Memory B cell (primary cell): ENCODE measurements at regions not wholly inside any gene's neighbourhood (a gene's known extent, or its start where the extent isn't known, plus 50 kb on each side); places are given as distances from the start of the nearest gene placed in this dataset.
"Not testable (repeated sequence)": the region's sequence is repeated elsewhere in the genome, so short reads cannot be mapped to it uniquely, and the experiment has no call there.

Experiments used
- ATAC-seq: fragments of 150-1000 bp; cut with Tn5 transposase; 2 replicates; pipeline ENCODE4 v1.10.0; 2021; ENCODE audit warnings: low read depth, mild to moderate bottlenecking, moderate library complexity
- DNase-seq, 2 donors: peaks; one replicate each; pipeline ENCODE4 v3.0.0; 2022; ENCODE audit warnings: low spot score in 2 of 2
- H3K27ac Mint-ChIP-seq: one replicate; pipeline ENCODE4 v1.8.0; 2022; ENCODE audit warnings: mild to moderate bottlenecking, moderate library complexity, mixed read lengths
- H3K27me3 Mint-ChIP-seq: one replicate; pipeline ENCODE4 v1.8.0; 2022; ENCODE audit warnings: mixed read lengths
- H3K36me3 Mint-ChIP-seq: one replicate; pipeline ENCODE4 v1.8.0; 2022; ENCODE audit warnings: mild to moderate bottlenecking, mixed read lengths
- H3K4me1 Mint-ChIP-seq: one replicate; pipeline ENCODE4 v1.8.0; 2022; ENCODE audit warnings: mixed read lengths
- H3K4me3 Mint-ChIP-seq: one replicate; pipeline ENCODE4 v1.8.0; 2022; ENCODE audit warnings: mild to moderate bottlenecking, moderate library complexity, mixed read lengths
- H3K9me3 Mint-ChIP-seq: one replicate; pipeline ENCODE4 v1.8.0; 2022; ENCODE audit warnings: mixed read lengths

DNA sequence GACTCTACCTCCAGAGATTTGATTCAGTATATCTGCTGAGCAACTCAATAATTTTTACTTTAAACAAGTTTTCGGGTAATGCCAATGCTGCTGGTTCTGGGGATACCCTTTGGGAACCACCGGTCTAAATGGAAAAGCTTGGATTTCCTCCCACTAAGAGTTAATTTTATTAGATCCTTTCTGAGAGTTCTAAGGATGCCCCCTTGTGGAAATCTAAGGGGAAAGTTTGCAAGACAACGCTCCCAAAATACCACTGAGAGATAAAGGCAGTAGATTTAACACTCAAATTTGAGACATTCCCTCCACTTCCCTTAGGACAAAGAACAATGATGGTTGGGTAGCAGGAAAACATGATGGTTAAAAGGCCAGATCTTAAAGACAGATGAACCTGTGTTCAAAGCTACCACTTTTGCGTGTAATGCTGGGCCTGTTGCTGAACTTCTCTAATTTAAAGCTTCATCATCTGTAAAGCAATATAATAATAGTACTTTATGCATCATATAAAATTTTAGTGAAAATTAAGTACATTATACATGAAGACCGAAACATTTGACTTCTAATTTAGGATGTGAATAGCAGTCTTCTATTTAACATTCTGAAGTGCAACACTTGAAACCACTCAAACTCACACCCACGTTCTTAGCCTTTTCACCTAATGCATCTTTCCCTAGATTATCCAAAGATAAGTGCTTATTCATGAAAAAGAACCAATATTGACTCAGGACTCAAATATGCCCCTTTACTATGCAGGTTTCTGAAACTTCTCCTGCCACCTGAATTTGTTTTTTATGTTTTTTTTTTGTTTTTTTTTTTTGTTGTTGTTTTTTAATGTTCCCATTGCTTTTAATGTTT, 110.1 kb upstream of the LUZP2 start:
- Mint-ChIP-seq H3K4me1 (no peaks in the 10 kb centered on the region), H3K9me3 (no peaks in the 10 kb centered on the region), H3K27me3 (no peaks in the 10 kb centered on the region), H3K36me3 (no peaks in the 10 kb centered on the region), H3K27ac (no peak overlapping the region), H3K4me3 (no peak overlapping the region)
- DNase-seq (no peak), ATAC-seq (no peak)

DNA sequence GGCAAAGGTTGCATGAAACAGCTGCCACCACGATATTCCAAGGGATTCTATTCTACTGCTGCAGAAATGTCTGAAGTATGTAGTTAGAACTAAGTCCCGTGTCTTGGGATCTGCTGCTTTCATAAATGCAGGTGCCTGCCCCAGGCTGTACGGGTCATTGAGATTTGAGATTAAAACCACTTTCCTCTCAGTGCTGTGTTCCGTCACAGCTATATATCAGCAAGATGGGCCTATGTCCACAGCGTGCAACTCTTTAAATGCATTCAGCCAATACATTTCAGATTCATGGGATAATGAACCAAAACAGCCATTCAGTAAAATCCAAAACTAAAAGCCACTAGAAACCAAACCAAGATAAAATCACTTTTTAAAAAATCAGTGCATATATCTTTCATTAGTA, 107.3 kb upstream of the LUZP2 start:
- DNase-seq: no peak
- no peaks in the 10 kb centered on the region for H3K27me3 Mint-ChIP-seq
- H3K9me3 Mint-ChIP-seq: peaks cover 1% of the 10 kb centered on the region
- H3K27ac Mint-ChIP-seq: no peak overlapping the region
- H3K4me1 Mint-ChIP-seq: no peaks in the 10 kb centered on the region
- H3K4me3 Mint-ChIP-seq: no peak overlapping the region
- H3K36me3 Mint-ChIP-seq: no peaks in the 10 kb centered on the region
- ATAC-seq: no peak

DNA sequence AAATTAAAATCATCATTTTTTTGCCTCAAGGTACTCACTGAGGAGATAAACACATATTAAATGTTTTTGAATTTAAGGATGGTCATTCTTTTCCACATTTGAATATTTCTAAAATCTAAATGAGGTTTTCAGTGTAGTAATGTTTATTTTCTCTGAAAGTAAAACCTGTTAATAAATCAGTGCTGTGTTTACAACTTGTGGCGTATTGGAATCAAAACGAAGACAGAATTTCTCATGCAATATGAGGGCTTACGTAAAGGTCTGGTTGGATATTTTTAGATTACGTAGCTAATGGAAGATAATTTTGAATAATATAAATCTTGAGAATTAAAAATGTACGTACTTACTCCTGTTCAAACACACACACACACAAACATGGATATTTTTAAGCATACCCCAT, 106.8 kb upstream of the LUZP2 start:
- Mint-ChIP-seq H3K36me3 (no peaks in the 10 kb centered on the region), H3K4me3 (no peak overlapping the region)
- no peak for ATAC-seq

DNA sequence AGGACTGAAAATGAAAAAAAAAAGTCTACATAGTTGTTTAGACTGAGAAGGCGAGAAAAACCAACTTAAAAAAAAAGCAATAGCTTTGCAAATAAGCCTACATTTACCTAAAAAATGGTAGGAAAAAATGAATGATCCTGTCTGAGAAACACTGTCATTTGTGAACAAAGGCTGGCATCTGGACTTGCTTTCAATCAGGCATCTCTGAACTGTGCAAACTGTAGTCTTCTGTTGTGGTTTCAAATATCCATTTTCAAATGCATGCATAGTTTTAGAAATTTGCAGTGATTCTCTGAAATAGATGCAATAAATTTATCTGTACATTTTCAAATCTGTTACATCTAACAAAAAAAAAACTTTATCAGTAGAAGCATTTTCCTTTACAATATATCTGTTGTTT, 106.1 kb upstream of the LUZP2 start:
- ATAC-seq (no peak), DNase-seq (no peak)
- Mint-ChIP-seq H3K27ac (no peak overlapping the region), H3K36me3 (no peaks in the 10 kb centered on the region), H3K4me1 (no peaks in the 10 kb centered on the region), H3K9me3 (peaks cover 1% of the 10 kb centered on the region), H3K4me3 (no peak overlapping the region), H3K27me3 (no peaks in the 10 kb centered on the region)

More for the DNA sequence above, 106.8 kb upstream of the LUZP2 start:
- DNase-seq: no peak
- Mint-ChIP-seq H3K27me3 (no peaks in the 10 kb centered on the region), H3K9me3 (peaks cover 1% of the 10 kb centered on the region), H3K4me1 (no peaks in the 10 kb centered on the region), H3K27ac (no peak overlapping the region)

DNA sequence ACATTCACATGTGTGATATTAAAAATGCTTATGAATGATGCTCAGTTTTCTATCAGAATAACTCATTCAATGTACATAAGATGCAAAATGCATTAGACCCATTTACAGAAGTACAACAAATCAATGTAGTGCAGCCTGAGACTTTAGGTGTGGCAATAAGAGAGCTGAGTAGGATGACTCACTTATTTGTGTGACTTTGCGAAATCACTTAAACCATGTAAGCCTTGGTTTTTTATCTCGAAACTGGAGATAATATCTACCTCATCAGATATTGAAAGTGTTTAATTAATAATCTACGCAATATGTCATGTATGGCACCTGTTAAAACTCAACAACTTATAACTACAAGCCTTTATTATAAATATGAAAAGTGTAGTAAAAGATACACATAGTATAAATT, 105.7 kb upstream of the LUZP2 start:
- Mint-ChIP-seq H3K4me3 (no peak overlapping the region), H3K4me1 (no peaks in the 10 kb centered on the region), H3K27me3 (no peaks in the 10 kb centered on the region), H3K9me3 (peaks cover 1% of the 10 kb centered on the region), H3K27ac (no peak overlapping the region), H3K36me3 (no peaks in the 10 kb centered on the region)
- DNase-seq: no peak
- ATAC-seq: no peak

DNA sequence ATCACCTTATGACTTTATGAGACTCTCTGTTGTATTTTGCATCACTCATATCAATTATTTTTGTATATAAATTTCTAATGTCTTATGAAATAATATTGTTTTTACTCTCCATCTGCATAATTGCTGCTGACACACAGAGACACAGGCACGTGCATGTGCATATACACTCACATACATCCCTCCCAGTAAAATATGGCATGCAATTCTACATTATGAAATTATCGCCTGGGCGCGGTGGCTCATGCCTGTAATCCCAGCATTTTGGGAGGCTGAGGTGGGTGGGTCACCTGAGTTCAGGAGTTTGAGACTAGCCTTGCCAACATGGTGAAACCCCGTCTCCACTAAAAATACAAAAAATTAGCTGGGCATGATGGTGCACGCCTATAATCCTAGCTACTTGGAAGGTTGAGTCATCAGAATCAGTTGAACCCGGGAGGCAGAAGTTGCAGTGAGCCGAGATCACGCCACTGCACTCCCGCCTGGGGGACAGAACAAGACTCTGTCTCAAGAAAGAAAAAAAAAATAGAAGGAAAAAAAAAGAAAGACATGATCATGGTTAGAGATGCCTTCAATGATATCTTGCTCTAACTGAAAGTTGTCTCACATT, 96.7 kb upstream of the LUZP2 start:
- H3K4me3 Mint-ChIP-seq: no peak overlapping the region
- ATAC-seq: no peak
- H3K27me3 Mint-ChIP-seq: no peaks in the 10 kb centered on the region
- H3K9me3 Mint-ChIP-seq: no peaks in the 10 kb centered on the region
- no peaks in the 10 kb centered on the region for H3K4me1 Mint-ChIP-seq
- no peak overlapping the region for H3K27ac Mint-ChIP-seq
- H3K36me3 Mint-ChIP-seq: no peaks in the 10 kb centered on the region
- no peak for DNase-seq

DNA sequence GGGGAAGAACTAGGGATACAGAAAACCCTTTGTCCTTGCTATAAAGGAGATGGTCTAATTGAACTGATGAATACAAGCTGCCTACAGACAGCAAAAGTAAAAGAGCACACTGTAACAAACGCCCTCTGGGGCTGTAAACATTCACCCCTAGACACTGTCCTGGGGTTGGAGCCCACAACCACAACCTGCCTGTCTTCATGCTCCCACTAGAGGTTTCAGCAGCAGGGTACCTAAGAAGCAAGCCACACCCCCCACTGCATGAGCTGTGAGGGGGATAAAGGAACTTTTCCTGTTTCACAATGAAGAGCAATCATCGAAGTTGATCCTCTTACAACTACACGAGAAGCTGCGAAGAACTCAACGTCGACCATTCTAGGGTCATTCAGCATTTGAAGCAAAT, 90.5 kb upstream of the LUZP2 start:
- Mint-ChIP-seq H3K27me3 (no peaks in the 10 kb centered on the region), H3K4me3 (no peak overlapping the region), H3K27ac (no peak overlapping the region), H3K36me3 (no peaks in the 10 kb centered on the region), H3K4me1 (no peaks in the 10 kb centered on the region), H3K9me3 (no peaks in the 10 kb centered on the region)
- ATAC-seq (no peak), DNase-seq (no peak)

DNA sequence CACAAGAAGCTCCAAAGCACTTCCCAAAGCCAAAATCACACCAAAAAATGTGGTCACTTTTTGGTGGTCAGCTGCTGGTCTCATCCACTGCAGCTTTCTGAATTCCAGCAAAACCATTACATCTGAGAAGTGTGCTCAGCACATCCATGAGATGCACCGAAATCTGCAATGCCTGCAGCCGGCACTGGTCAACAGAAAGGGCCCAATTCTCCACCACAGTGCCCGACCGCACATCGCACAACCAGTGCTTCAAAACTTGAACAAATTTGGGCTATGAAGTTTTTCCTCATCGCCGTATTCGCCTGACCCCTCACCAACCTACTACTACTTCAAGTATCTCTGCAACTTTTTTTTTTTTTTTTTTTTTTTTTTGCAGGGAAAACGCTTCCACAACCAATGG, 89.9 kb upstream of the LUZP2 start:
- H3K9me3 Mint-ChIP-seq: no peaks in the 10 kb centered on the region

DNA sequence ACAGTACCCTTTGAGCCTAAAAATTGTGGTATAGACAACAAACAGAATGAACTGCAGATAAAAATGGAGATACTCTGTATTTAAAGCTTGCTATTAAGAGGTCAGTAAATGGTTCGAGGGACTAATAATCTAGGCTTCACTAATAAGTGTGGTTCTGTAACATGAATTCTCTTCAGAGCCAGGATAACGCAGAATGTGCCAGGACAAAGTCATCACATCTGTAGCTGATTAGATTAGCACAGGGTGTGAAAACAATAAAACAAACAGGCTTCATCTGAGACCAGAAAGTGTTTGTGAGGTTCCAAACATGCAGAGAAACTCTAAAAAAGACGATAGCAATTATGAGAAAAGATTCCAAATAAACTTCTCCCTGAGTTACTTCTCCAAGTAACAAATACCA, 89.1 kb upstream of the LUZP2 start:
- no peak overlapping the region for H3K27ac Mint-ChIP-seq
- H3K36me3 Mint-ChIP-seq: no peaks in the 10 kb centered on the region
- H3K4me3 Mint-ChIP-seq: no peak overlapping the region
- no peaks in the 10 kb centered on the region for H3K9me3 Mint-ChIP-seq
- ATAC-seq (no peak), DNase-seq (no peak)
- H3K27me3 Mint-ChIP-seq: no peaks in the 10 kb centered on the region
- H3K4me1 Mint-ChIP-seq: no peaks in the 10 kb centered on the region

More for the DNA sequence above, 89.9 kb upstream of the LUZP2 start:
- no peaks in the 10 kb centered on the region for H3K27me3 Mint-ChIP-seq
- no peaks in the 10 kb centered on the region for H3K4me1 Mint-ChIP-seq
- H3K4me3 Mint-ChIP-seq: no peak overlapping the region
- no peak overlapping the region for H3K27ac Mint-ChIP-seq
- DNase-seq (no peak), ATAC-seq (no peak)
- H3K36me3 Mint-ChIP-seq: no peaks in the 10 kb centered on the region

DNA sequence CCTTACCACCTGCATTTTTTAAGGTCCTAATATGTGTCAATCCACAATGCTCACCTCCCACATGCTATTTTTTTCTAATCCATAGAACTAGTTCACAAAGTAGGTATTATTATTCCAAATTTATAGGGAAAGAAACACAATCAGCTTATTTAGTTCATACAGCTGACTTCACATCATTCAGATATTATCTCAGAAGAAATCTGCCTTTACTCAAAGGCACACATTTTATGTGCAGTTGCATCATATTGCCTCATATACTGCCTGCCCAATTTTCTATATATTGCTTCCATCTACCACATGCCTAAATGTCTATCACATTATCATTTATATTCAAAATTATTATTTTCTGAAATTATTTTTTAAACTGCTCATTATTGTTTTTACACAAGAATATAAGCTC, 88.7 kb upstream of the LUZP2 start:
- H3K4me1 Mint-ChIP-seq: no peaks in the 10 kb centered on the region
- ATAC-seq (no peak), DNase-seq (no peak)
- no peak overlapping the region for H3K27ac Mint-ChIP-seq
- no peaks in the 10 kb centered on the region for H3K27me3 Mint-ChIP-seq
- no peak overlapping the region for H3K4me3 Mint-ChIP-seq
- H3K9me3 Mint-ChIP-seq: no peaks in the 10 kb centered on the region
- H3K36me3 Mint-ChIP-seq: no peaks in the 10 kb centered on the region

DNA sequence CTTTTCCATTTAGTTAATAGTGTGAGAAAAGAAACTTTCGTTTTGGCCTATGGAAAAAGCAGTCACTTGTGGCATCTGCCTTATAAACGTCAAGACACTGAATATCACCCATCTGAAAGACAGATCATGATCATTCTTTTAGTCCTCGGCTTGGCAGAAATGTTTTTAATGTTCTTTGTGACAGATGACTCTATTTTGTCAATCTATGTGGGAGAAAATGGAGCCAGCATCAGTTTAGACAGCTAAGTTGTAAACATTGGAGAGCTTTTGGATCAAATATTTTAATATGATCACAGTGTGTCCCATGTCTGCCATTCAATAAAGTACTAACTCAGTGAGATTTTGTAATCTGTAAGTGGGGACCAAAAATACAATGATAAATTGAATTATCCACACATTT, 85.1 kb upstream of the LUZP2 start:
- Mint-ChIP-seq H3K4me1 (no peaks in the 10 kb centered on the region), H3K27ac (no peak overlapping the region), H3K27me3 (no peaks in the 10 kb centered on the region), H3K4me3 (no peak overlapping the region), H3K9me3 (peaks cover 2% of the 10 kb centered on the region), H3K36me3 (no peaks in the 10 kb centered on the region)
- ATAC-seq (no peak), DNase-seq (no peak)

DNA sequence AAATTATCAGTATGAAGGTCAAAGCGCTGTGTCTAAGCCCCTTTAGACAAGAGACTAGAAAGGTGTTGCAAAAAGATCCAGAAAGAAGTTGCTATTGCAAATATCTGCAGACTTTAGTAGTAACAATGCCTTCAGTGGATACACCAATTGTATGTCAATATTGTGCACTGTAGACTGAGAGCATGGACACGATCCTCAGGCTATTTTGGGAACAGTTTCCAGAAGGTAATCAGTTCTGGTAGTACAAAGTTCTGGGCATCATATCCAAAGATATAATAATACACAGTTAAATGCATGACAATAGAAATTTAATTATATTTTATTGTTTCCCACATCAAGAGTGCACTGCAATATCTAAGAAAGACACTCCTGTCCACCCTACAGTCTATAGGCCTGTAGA, 84.1 kb upstream of the LUZP2 start:
- no peaks in the 10 kb centered on the region for H3K36me3 Mint-ChIP-seq
- H3K27me3 Mint-ChIP-seq: no peaks in the 10 kb centered on the region
- DNase-seq: no peak
- no peaks in the 10 kb centered on the region for H3K4me1 Mint-ChIP-seq
- no peak overlapping the region for H3K27ac Mint-ChIP-seq
- no peak for ATAC-seq
- no peak overlapping the region for H3K4me3 Mint-ChIP-seq
- H3K9me3 Mint-ChIP-seq: peaks cover 2% of the 10 kb centered on the region

DNA sequence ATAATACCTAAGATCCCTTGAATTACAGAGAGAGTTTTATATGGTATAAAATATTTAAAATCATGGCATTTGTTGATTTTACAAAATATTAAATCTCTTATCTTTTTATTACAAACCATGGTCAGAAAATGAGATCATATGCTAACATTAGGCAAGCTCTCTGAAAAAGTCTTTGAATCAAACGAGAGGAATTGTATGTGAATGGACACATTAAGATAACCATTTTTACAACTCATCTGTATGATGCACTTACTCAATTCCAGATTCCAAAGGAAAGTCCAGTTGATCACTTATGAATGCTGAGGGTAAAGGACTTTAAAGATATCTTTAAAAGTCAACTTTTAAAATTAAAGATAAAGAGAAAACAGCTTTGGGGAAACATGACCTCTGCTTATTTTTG, 83.5 kb upstream of the LUZP2 start:
- ATAC-seq (no peak), DNase-seq (no peak)
- Mint-ChIP-seq H3K27me3 (no peaks in the 10 kb centered on the region), H3K36me3 (no peaks in the 10 kb centered on the region), H3K4me3 (no peak overlapping the region), H3K27ac (no peak overlapping the region), H3K4me1 (no peaks in the 10 kb centered on the region), H3K9me3 (peaks cover 2% of the 10 kb centered on the region)

DNA sequence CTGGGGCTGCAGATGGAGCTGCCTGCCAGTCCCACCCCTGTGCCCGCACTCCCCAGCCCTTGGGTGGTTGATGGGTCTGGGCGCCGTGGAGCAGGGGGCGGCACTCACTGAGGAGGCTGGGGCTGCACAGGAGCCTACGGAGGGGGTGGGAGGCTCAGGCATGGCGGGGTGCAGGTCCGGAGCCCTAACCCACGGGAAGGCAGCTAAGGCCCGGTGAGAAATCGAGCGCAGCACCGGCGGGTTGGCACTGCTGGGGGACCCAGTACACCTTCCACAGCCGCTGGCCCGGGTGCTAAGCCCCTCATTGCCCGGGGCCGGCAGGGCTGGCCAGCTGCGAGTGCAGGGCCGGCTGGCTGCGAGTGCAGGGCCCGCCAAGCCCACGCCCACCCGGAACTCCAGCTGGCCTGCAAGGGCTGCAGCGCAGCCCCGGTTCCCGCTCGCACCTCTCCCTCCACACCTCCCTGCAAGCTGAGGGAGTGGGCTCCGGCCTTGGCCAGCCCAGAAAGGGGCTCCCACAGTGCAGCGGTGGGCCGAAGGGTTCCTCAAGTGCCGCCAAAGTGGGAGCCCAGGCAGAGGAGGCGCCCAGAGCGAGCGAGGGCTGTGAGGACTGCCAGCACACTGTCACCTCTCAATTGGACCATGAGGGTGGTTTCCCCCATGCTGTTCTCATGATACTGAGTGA, 80.8 kb upstream of the LUZP2 start:
- ATAC-seq, H3K4me1 Mint-ChIP-seq, H3K36me3 Mint-ChIP-seq, H3K27me3 Mint-ChIP-seq, H3K4me3 Mint-ChIP-seq, H3K27ac Mint-ChIP-seq, DNase-seq, H3K9me3 Mint-ChIP-seq: not testable (repeated sequence)
